ENCODE measurements at regions not wholly inside any gene's neighbourhood (a gene's known extent, or its start where the extent isn't known, plus 50 kb on each side); places are given as distances from the start of the nearest gene placed in this dataset.

- CTCF ChIA-PET: no interaction called here
- Histone ChIP-seq H3K4me3 (ENCODE audit: low read depth, low read length) (no peak overlapping the region), H3K9me3 (ENCODE audit: control insufficient read depth, insufficient read depth, low read length) (peaks cover 10% of the 10 kb centered on the region), H3K27me3 (ENCODE audit: control insufficient read depth, insufficient read depth, low read length) (no peaks in the 10 kb centered on the region), H3K27ac (ENCODE audit: low read depth, low read length) (no peak overlapping the region)
- DNase-seq (ENCODE audit: low read depth, low spot score): no peak
- TF ChIP-seq CTCF (IDR thresholded peaks at IDR 0.05; ENCODE audit: low read depth, low read length): no peak
- POLR2A ChIA-PET: no interaction called here
Measured at GRCh38 chr2:139142252-139142880, 362.2 kb upstream of the NXPH2 start.

GRCh38 chr2:139124271-139124670, 344.1 kb upstream of the NXPH2 start:
- H3K27ac ChIP-seq (ENCODE audit: low read depth, low read length): no peak overlapping the region
- no peaks in the 10 kb centered on the region for H3K27me3 ChIP-seq (ENCODE audit: control insufficient read depth, insufficient read depth, low read length)
- CTCF ChIA-PET: no interaction called here
- POLR2A ChIA-PET: no interaction called here
- TF ChIP-seq CTCF (IDR thresholded peaks at IDR 0.05; ENCODE audit: low read depth, low read length): no peak
- H3K9me3 ChIP-seq (ENCODE audit: control insufficient read depth, insufficient read depth, low read length): peaks cover 12% of the 10 kb centered on the region
- no peak for DNase-seq (ENCODE audit: low read depth, low spot score)
- no peak overlapping the region for H3K4me3 ChIP-seq (ENCODE audit: low read depth, low read length)

GRCh38 chr2:139123795-139124194, 343.6 kb upstream of the NXPH2 start:
- ChIA-PET POLR2A (no interaction called here), CTCF (no interaction called here)
- H3K4me3 ChIP-seq (ENCODE audit: low read depth, low read length): no peak overlapping the region
- no peak overlapping the region for H3K27ac ChIP-seq (ENCODE audit: low read depth, low read length)
- TF ChIP-seq CTCF (IDR thresholded peaks at IDR 0.05; ENCODE audit: low read depth, low read length): no peak
- no peaks in the 10 kb centered on the region for H3K27me3 ChIP-seq (ENCODE audit: control insufficient read depth, insufficient read depth, low read length)
- DNase-seq (ENCODE audit: low read depth, low spot score): no peak
- H3K9me3 ChIP-seq (ENCODE audit: control insufficient read depth, insufficient read depth, low read length): peaks cover 12% of the 10 kb centered on the region

GRCh38 chr2:139122711-139123158, 342.5 kb upstream of the NXPH2 start:
- no peak overlapping the region for H3K4me3 ChIP-seq (ENCODE audit: low read depth, low read length)
- H3K27me3 ChIP-seq (ENCODE audit: control insufficient read depth, insufficient read depth, low read length): no peaks in the 10 kb centered on the region
- peaks cover 12% of the 10 kb centered on the region for H3K9me3 ChIP-seq (ENCODE audit: control insufficient read depth, insufficient read depth, low read length)
- CTCF ChIA-PET: no interaction called here
- POLR2A ChIA-PET: no interaction called here
- no peak for TF ChIP-seq CTCF (IDR thresholded peaks at IDR 0.05; ENCODE audit: low read depth, low read length)
- no peak overlapping the region for H3K27ac ChIP-seq (ENCODE audit: low read depth, low read length)
- DNase-seq (ENCODE audit: low read depth, low spot score): no peak

GRCh38 chr2:139099721-139100120, 319.5 kb upstream of the NXPH2 start:
- Histone ChIP-seq H3K27me3 (ENCODE audit: control insufficient read depth, insufficient read depth, low read length) (no peaks in the 10 kb centered on the region), H3K4me3 (ENCODE audit: low read depth, low read length) (no peak overlapping the region), H3K9me3 (ENCODE audit: control insufficient read depth, insufficient read depth, low read length) (peaks cover 3% of the 10 kb centered on the region; the same call in 1 of the 2 replicates), H3K27ac (ENCODE audit: low read depth, low read length) (no peak overlapping the region)
- ChIA-PET CTCF (no interaction called here), POLR2A (no interaction called here)
- no peak for DNase-seq (ENCODE audit: low read depth, low spot score)
- TF ChIP-seq CTCF (IDR thresholded peaks at IDR 0.05; ENCODE audit: low read depth, low read length): no peak
